H1 (cell line): ENCODE measurements at regions not wholly inside any gene's neighbourhood (a gene's known extent, or its start where the extent isn't known, plus 50 kb on each side); places are given as distances from the start of the nearest gene placed in this dataset.

Source experiments
- CTCF ChIA-PET: fragments of 300-600 bp; sonication (Branson Sonifier 250); formaldehyde crosslinking; loops from one replicate; lab custom pipeline; 2021; ENCODE audit not compliant: partially characterized antibody; lab: Charles Lee
- POLR2A ChIA-PET: fragments of 300-600 bp; sonication (Branson Sonifier 250); formaldehyde crosslinking; loops from one replicate; lab custom pipeline; 2021; ENCODE audit warnings: inconsistent platforms; ENCODE audit not compliant: partially characterized antibody; lab: Charles Lee
- DNase-seq, 2 experiments: peaks; one replicate each; pipeline versions ENCODE4 v3.0.0 to v3.0.0-alpha.2; 2010 to 2022; ENCODE audit warnings: low spot score in 2 of 2, low read depth in 1 of 2, mixed read lengths in 1 of 2
- FAIRE-seq: peaks from 2 replicates; lab custom pipeline; 2011; peaks lifted over from hg19 to GRCh38; lab: Jason Lieb, UNC
- H2AFZ ChIP-seq: 2 replicates; pipeline ENCODE4 v1.8.1; 2012; ENCODE audit warnings: low read length, inconsistent platforms
- H2AK5ac ChIP-seq: 2 replicates; pipeline ENCODE4 v1.6.1; 2013; ENCODE audit warnings: low read depth, low read length
- H2BK120ac ChIP-seq: replicated peaks from 2 replicates; pipeline ENCODE3; 2013; ENCODE audit warnings: low read depth, low read length, inconsistent platforms
- H2BK12ac ChIP-seq: 2 replicates; pipeline ENCODE4 v1.6.1; 2013; ENCODE audit warnings: low read depth, low read length
- H2BK15ac ChIP-seq: 2 replicates; pipeline ENCODE4 v1.6.1; 2013; ENCODE audit warnings: low read length
- H2BK20ac ChIP-seq: 2 replicates; pipeline ENCODE4 v1.6.1; 2013; ENCODE audit warnings: low read length
- H2BK5ac ChIP-seq: 2 replicates; pipeline ENCODE4 v1.6.1; 2013; ENCODE audit warnings: low read depth, low read length
- H3K14ac ChIP-seq: 2 replicates; pipeline ENCODE4 v1.6.1; 2013; ENCODE audit warnings: inconsistent platforms; ENCODE audit not compliant: insufficient read length
- H3K18ac ChIP-seq: 2 replicates; pipeline ENCODE4 v1.6.1; 2013; ENCODE audit warnings: low read length; ENCODE audit errors: extremely low read depth
- H3K23ac ChIP-seq: 2 replicates; pipeline ENCODE4 v1.6.1; 2013; ENCODE audit warnings: inconsistent platforms; ENCODE audit not compliant: insufficient read length
- H3K23me2 ChIP-seq: 2 replicates; pipeline ENCODE4 v1.6.1; 2013; ENCODE audit warnings: low read depth, low read length
- H3K27ac ChIP-seq: 2 replicates; pipeline ENCODE4 v1.6.1; 2011; ENCODE audit warnings: low read depth, low read length, inconsistent platforms
- H3K27me3 ChIP-seq, 4 experiments: replicated peaks in 1 of 4; 1 replicate in 1 of 4; 2 replicates in 3 of 4; pipeline versions ENCODE4 v1.6.1 to v1.8.1; 2011 to 2013; ENCODE audit warnings: low read length in 3 of 4, mild to moderate bottlenecking in 3 of 4, inconsistent platforms in 2 of 4, mixed read lengths in 2 of 4, moderate library complexity in 1 of 4; ENCODE audit not compliant: control insufficient read depth in 3 of 4, insufficient read depth in 3 of 4; ENCODE audit errors: extremely low read depth in 1 of 4
- H3K36me3 ChIP-seq, 4 experiments: 2 replicates each; pipeline versions ENCODE4 v1.6.1 to v1.8.1; 2011 to 2013; ENCODE audit warnings: mild to moderate bottlenecking in 4 of 4, low read length in 3 of 4, moderate library complexity in 2 of 4, control low read depth in 1 of 4, inconsistent platforms in 1 of 4; ENCODE audit not compliant: insufficient read depth in 4 of 4, control insufficient read depth in 2 of 4
- H3K4ac ChIP-seq: replicated peaks from 2 replicates; pipeline ENCODE3; 2013; ENCODE audit warnings: low read length, low read depth, mixed read lengths, inconsistent platforms; ENCODE audit not compliant: insufficient read length
- H3K4me1 ChIP-seq, 4 experiments: replicated peaks in 1 of 4; 1 replicate in 1 of 4; 2 replicates in 3 of 4; pipeline versions ENCODE4 v1.6.1 to v1.8.1; 2011 to 2013; ENCODE audit warnings: low read length in 3 of 4, inconsistent platforms in 2 of 4, mixed read lengths in 1 of 4; ENCODE audit not compliant: insufficient read depth in 4 of 4, control insufficient read depth in 3 of 4
- H3K4me2 ChIP-seq, 2 experiments: 2 replicates each; pipeline versions ENCODE4 v1.6.1 to v1.8.1; 2011 to 2013; ENCODE audit warnings: low read depth in 2 of 2, low read length in 2 of 2, control low read depth in 1 of 2, inconsistent platforms in 1 of 2, mild to moderate bottlenecking in 1 of 2; ENCODE audit not compliant: insufficient read depth in 1 of 2
- H3K4me3 ChIP-seq, 4 experiments: fragments of 200-600, 300-600 bp in 1 of 4; sonication (generic), shearing (Covaris generic), sonication (Bioruptor Twin) in 1 of 4; 2 replicates each; pipeline versions ENCODE4 v1.5.1 to v1.8.1; 2011 to 2016; ENCODE audit warnings: low read length in 4 of 4, low read depth in 3 of 4, control low read depth in 2 of 4, inconsistent platforms in 2 of 4, mild to moderate bottlenecking in 2 of 4, mixed read lengths in 1 of 4, moderate library complexity in 1 of 4; ENCODE audit not compliant: insufficient read depth in 2 of 4; ENCODE audit errors: extremely low read depth in 1 of 4
- H3K56ac ChIP-seq: replicated peaks from 2 replicates; pipeline ENCODE3; 2013; ENCODE audit warnings: low read depth, mild to moderate bottlenecking, mixed read lengths, low read length, inconsistent platforms; ENCODE audit not compliant: insufficient read length
- H3K79me1 ChIP-seq: 2 replicates; pipeline ENCODE4 v1.6.1; 2013; ENCODE audit warnings: low read depth, low read length, control low read depth
- H3K79me2 ChIP-seq, 2 experiments: 2 replicates each; pipeline versions ENCODE4 v1.6.1 to v1.8.1; 2012 to 2013; ENCODE audit warnings: low read length in 2 of 2, mild to moderate bottlenecking in 2 of 2, inconsistent platforms in 1 of 2; ENCODE audit not compliant: insufficient read depth in 2 of 2, control insufficient read depth in 1 of 2
- H3K9ac ChIP-seq, 4 experiments: replicated peaks in 1 of 4; 1 replicate in 1 of 4; 2 replicates in 3 of 4; pipeline versions ENCODE4 v1.6.1 to v1.8.1; 2011 to 2013; ENCODE audit warnings: low read depth in 3 of 4, low read length in 3 of 4, control low read depth in 2 of 4, mild to moderate bottlenecking in 2 of 4, moderate library complexity in 2 of 4, inconsistent platforms in 1 of 4; ENCODE audit errors: extremely low read depth in 1 of 4
- H3K9me3 ChIP-seq, 2 experiments: 2 replicates each; pipeline versions ENCODE4 v1.6.1 to v1.8.1; 2012 to 2013; ENCODE audit warnings: mild to moderate bottlenecking in 2 of 2, moderate library complexity in 2 of 2, control low read depth in 1 of 2, inconsistent platforms in 1 of 2, low read depth in 1 of 2, low read length in 1 of 2, mixed read lengths in 1 of 2; ENCODE audit not compliant: insufficient read depth in 2 of 2
- H4K20me1 ChIP-seq, 2 experiments: replicated peaks in 1 of 2; 2 replicates each; pipeline versions ENCODE3 to v1.8.1; 2011 to 2013; ENCODE audit warnings: inconsistent platforms in 2 of 2, low read length in 2 of 2, mild to moderate bottlenecking in 1 of 2; ENCODE audit not compliant: insufficient read depth in 2 of 2, control insufficient read depth in 1 of 2
- H4K5ac ChIP-seq: 2 replicates; pipeline ENCODE4 v1.6.1; 2013; ENCODE audit warnings: low read length, low read depth, mixed read lengths, inconsistent platforms; ENCODE audit not compliant: insufficient read length
- H4K8ac ChIP-seq: 2 replicates; pipeline ENCODE4 v1.8.0; 2013; ENCODE audit warnings: mild to moderate bottlenecking, moderate library complexity, low read length, inconsistent platforms; ENCODE audit not compliant: insufficient read depth; ENCODE audit errors: extremely low read depth
- H4K91ac ChIP-seq: replicated peaks from 2 replicates; pipeline ENCODE3; 2013; ENCODE audit warnings: low read length, mixed read lengths, inconsistent platforms; ENCODE audit not compliant: insufficient read length
- CHD1 ChIP-seq: IDR thresholded peaks from 2 replicates; pipeline ENCODE4 v1.6.1; 2012; ENCODE audit warnings: low read depth, low read length, improper control_type of control experiment
- CREB1 ChIP-seq: IDR thresholded peaks from 2 replicates; pipeline ENCODE4 v1.6.1; 2012; ENCODE audit warnings: inconsistent platforms
- EGR1 ChIP-seq: IDR thresholded peaks from 2 replicates; pipeline ENCODE4 v1.6.1; 2011; ENCODE audit warnings: low read depth, low read length, borderline replicate concordance
- HDAC2 ChIP-seq, 2 experiments: fragments of 300-600 bp in 1 of 2; sonication (generic) in 1 of 2; IDR thresholded peaks; 2 replicates each; pipeline ENCODE4 v1.6.1; 2011 to 2012; ENCODE audit warnings: low read depth in 2 of 2, low read length in 2 of 2, mild to moderate bottlenecking in 2 of 2, moderate library complexity in 2 of 2, borderline replicate concordance in 1 of 2, inconsistent platforms in 1 of 2
- JUND ChIP-seq: IDR thresholded peaks from 2 replicates; pipeline ENCODE4 v1.6.1; 2011; ENCODE audit warnings: mild to moderate bottlenecking, improper control_type of control experiment, low read length
- KDM4A ChIP-seq: IDR thresholded peaks from one replicate; pipeline ENCODE4 v1.7.1; 2012; ENCODE audit warnings: low read depth, mild to moderate bottlenecking, moderate library complexity, low read length, inconsistent platforms; ENCODE audit not compliant: severe bottlenecking
- NANOG ChIP-seq: IDR thresholded peaks from 2 replicates; pipeline ENCODE4 v1.6.1; 2011; ENCODE audit warnings: low read length, low read depth, mild to moderate bottlenecking, inconsistent platforms; ENCODE audit not compliant: insufficient read depth, poor library complexity, severe bottlenecking
- SIN3A ChIP-seq, 2 experiments: IDR thresholded peaks in 1 of 2; conservative IDR thresholded peaks in 1 of 2; 2 replicates each; pipeline ENCODE4 v1.6.1; 2011 to 2012; ENCODE audit warnings: low read length in 2 of 2, improper control_type of control experiment in 1 of 2, low read depth in 1 of 2, mild to moderate bottlenecking in 1 of 2
- SP2 ChIP-seq: IDR thresholded peaks from 2 replicates; pipeline ENCODE4 v1.6.1; 2012; ENCODE audit warnings: mild to moderate bottlenecking, low read length, inconsistent platforms
- TAF1 ChIP-seq: IDR thresholded peaks from 2 replicates; pipeline ENCODE4 v1.6.1; 2011; ENCODE audit warnings: mild to moderate bottlenecking, low read depth, low read length
- TAF7 ChIP-seq: optimal IDR thresholded peaks from 2 replicates; pipeline ENCODE3; 2011; ENCODE audit warnings: low read depth, mild to moderate bottlenecking, inconsistent platforms, low read length, moderate library complexity, borderline replicate concordance
- TEAD4 ChIP-seq: IDR thresholded peaks from 2 replicates; pipeline ENCODE4 v1.6.1; 2012; ENCODE audit warnings: low read depth, low read length, inconsistent platforms, mixed read lengths
- ZNF274 ChIP-seq: IDR thresholded peaks from 2 replicates; pipeline ENCODE4 v1.7.0; 2012; ENCODE audit warnings: low read length, borderline replicate concordance; ENCODE audit errors: extremely low read depth
- TF ChIP-seq, protein P1 (sequence below), 3 experiments: IDR thresholded peaks; 1 replicate in 2 of 3; 2 replicates in 1 of 3; pipeline versions ENCODE4 v1.5.1 to v1.6.1; 2011; ENCODE audit warnings: low read length in 3 of 3, mild to moderate bottlenecking in 3 of 3, inconsistent platforms in 2 of 3, low read depth in 1 of 3, moderate library complexity in 1 of 3; ENCODE audit not compliant: insufficient read depth in 1 of 3; ENCODE audit errors: control extremely low read depth in 1 of 3

DNA sequence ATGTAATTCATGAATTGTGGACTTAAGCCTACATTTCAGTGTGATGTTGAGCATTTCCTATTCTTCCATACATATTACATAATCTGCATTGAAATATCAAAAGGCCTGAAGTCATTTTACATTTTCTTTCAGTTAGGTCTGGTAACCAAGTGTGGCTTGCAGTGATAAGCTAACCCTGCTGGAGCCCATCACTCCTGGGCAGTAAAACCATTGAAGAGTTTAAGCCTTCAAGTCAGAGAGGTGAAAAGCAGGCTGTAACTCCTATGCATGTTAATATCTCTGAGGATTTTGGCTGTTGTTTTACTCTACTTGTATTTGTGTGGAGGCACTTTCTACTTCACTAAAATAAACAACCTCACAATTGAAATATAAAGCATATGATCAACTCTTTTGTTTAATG is 248.8 kb downstream of the SLITRK5 start:
- no peak overlapping the region for H3K4me2 ChIP-seq
- no peak overlapping the region for H2AK5ac ChIP-seq
- no peak overlapping the region for H2BK20ac ChIP-seq
- ChIA-PET POLR2A (no interaction called here), CTCF (no interaction called here)
- no peak overlapping the region for H3K27ac ChIP-seq
- no peak overlapping the region for H3K4me3 ChIP-seq
- H3K4ac ChIP-seq: no peak overlapping the region
- no peak overlapping the region for H4K5ac ChIP-seq
- no peaks in the 10 kb centered on the region for H3K9me3 ChIP-seq
- H3K9ac ChIP-seq: no peak overlapping the region
- no peak for FAIRE-seq
- H3K23ac ChIP-seq: no peak overlapping the region
- H2BK15ac ChIP-seq: no peak overlapping the region
- H3K79me1 ChIP-seq: no peaks in the 10 kb centered on the region
- H3K36me3 ChIP-seq: no peaks in the 10 kb centered on the region
- no peaks in the 10 kb centered on the region for H3K79me2 ChIP-seq
- no peak overlapping the region for H2BK120ac ChIP-seq
- DNase-seq: no peak
- H3K23me2 ChIP-seq: no peaks in the 10 kb centered on the region
- H3K27me3 ChIP-seq: no peaks in the 10 kb centered on the region
- H2AFZ ChIP-seq: no peak overlapping the region
- H3K4me1 ChIP-seq: peaks cover 0 to 3% (median 0%) of the 10 kb centered on the region in 4 experiments; a peak in 1 of 7 replicates
- H3K14ac ChIP-seq: no peak overlapping the region
- no peaks in the 10 kb centered on the region for H4K20me1 ChIP-seq
- no peak overlapping the region for H2BK5ac ChIP-seq
- H4K8ac ChIP-seq: no peak overlapping the region
- H2BK12ac ChIP-seq: no peak overlapping the region
- H3K56ac ChIP-seq: no peak overlapping the region
- no peak overlapping the region for H3K18ac ChIP-seq
- H4K91ac ChIP-seq: no peak overlapping the region
- TF ChIP-seq CREB1: no peak
- TF ChIP-seq TAF1: no peak
- no peak for TF ChIP-seq SIN3A (conservative IDR thresholded peaks at IDR 0.05 in 1 of 2, IDR thresholded peaks at IDR 0.05 in 1 of 2; ENCODE audit: low read depth in 1 of 2, low read length in 2 of 2)
- TF ChIP-seq CHD1: no peak
- no peak for TF ChIP-seq SP2
- TF ChIP-seq, protein P1, sequence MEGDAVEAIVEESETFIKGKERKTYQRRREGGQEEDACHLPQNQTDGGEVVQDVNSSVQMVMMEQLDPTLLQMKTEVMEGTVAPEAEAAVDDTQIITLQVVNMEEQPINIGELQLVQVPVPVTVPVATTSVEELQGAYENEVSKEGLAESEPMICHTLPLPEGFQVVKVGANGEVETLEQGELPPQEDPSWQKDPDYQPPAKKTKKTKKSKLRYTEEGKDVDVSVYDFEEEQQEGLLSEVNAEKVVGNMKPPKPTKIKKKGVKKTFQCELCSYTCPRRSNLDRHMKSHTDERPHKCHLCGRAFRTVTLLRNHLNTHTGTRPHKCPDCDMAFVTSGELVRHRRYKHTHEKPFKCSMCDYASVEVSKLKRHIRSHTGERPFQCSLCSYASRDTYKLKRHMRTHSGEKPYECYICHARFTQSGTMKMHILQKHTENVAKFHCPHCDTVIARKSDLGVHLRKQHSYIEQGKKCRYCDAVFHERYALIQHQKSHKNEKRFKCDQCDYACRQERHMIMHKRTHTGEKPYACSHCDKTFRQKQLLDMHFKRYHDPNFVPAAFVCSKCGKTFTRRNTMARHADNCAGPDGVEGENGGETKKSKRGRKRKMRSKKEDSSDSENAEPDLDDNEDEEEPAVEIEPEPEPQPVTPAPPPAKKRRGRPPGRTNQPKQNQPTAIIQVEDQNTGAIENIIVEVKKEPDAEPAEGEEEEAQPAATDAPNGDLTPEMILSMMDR (IDR thresholded peaks at IDR 0.05; ENCODE audit: control extremely low read depth in 1 of 3, insufficient read depth in 1 of 3, low read depth in 1 of 3, low read length in 3 of 3): no peak
- TF ChIP-seq JUND: no peak
- TF ChIP-seq ZNF274: no peak
- no peak for TF ChIP-seq HDAC2 (IDR thresholded peaks at IDR 0.05; ENCODE audit: borderline replicate concordance in 1 of 2, low read depth in 2 of 2, low read length in 2 of 2)
- no peak for TF ChIP-seq TEAD4
- no peak for TF ChIP-seq TAF7
- TF ChIP-seq EGR1: no peak
- TF ChIP-seq NANOG: no peak
- TF ChIP-seq KDM4A: no peak
